ENCODE measurements at regions not wholly inside any gene's neighbourhood (a gene's known extent, or its start where the extent isn't known, plus 50 kb on each side); places are given as distances from the start of the nearest gene placed in this dataset.

GRCh38 chr10:63712717-63713115, 191.5 kb downstream of the REEP3 start:
- ATAC-seq (replicated peaks in 1 of 2) = no peak
- H3K9me3 Mint-ChIP-seq = no peaks in the 10 kb centered on the region
- no peaks in the 10 kb centered on the region for H3K36me3 Mint-ChIP-seq (ENCODE audit: insufficient read depth in 2 of 2)
- peaks cover 13% of the 10 kb centered on the region for H3K27me3 Mint-ChIP-seq (ENCODE audit: low read depth)
- peaks cover 7% of the 10 kb centered on the region for H3K4me1 Mint-ChIP-seq (ENCODE audit: low read depth)
- H3K4me3 Mint-ChIP-seq = no peak overlapping the region
- DNase-seq = no peak
- no peak overlapping the region for H3K27ac Mint-ChIP-seq

DNA sequence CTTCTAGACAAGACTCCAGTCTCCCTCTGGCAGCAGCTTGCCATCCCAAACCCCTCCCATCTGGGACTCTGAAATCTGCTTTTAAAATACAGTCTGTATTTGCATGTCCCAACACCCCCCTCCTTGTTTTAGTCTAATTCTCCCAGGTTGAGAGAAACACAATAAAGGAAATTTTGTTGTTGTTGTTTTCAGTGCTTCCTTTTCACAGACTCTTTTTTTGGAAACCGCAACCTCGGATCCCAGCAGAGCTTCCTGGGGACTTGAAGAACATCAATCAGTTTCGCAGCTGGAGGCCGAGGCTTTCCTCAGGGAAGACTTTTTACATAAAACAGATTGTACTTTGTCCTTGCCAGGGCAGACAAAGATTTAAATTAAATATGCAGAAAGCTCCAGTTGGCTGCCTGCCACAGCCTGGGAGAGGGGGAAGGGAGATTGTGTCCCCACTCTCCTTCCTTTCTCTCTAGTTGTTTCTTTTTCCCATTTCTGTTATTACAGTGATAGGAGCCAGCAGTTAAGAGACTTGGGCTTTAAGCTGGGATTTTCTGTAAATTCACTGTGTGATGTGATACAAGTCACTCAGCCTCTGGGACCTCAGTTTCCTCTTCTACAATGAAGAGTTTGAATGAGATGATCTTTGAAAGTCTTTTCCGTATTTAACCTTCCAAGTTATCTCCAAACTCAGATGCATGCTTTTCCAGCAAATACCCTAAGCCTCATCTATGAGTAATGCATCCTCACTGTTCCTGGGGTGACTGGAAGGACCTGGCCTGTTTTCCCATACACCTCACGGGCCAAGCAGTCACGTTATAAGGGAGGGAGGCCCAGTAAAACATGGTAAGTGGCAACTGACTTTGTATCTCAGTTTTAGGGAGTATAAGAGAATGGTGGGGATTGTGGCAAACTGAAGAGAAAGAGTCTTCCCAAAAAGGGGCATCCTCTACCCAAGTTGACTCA, 192.3 kb downstream of the REEP3 start:
- Mint-ChIP-seq H3K36me3 (ENCODE audit: insufficient read depth in 2 of 2) (no peaks in the 10 kb centered on the region), H3K9me3 (no peaks in the 10 kb centered on the region), H3K4me3 (no peak overlapping the region), H3K27ac (no peak overlapping the region), H3K4me1 (ENCODE audit: low read depth) (peaks cover 3% of the 10 kb centered on the region), H3K27me3 (ENCODE audit: low read depth) (peaks cover 9% of the 10 kb centered on the region)
- ATAC-seq (replicated peaks in 1 of 2) (no peak), DNase-seq (no peak)

DNA sequence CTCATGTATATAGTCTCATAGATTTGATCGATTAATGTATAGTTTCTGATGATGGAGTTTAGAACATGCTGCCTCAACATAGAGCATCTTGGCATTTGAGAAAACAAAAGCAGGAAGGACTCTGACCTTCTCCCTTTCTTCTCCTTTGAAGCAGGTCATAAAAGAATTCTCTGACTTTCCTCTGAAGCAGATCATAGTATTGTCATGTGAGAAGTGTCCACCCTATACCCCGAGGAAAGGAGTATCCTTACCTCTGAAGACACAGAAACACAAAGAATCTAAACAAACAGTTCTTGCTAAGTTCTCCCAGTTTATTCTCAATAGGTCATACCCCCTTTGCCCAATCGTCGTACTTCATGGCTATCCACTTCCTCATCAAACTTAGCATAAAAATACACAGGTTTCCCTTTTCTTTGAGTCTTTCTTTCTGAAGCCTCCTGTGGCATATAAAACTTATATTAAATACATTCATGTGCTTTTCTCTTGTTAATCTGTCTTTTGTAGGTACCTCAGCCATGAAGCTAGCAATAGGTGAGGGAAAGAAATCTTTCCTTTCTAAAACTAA, 194.9 kb downstream of the REEP3 start:
- Mint-ChIP-seq H3K36me3 (ENCODE audit: insufficient read depth in 2 of 2) (no peaks in the 10 kb centered on the region), H3K27ac (no peak overlapping the region), H3K4me1 (ENCODE audit: low read depth) (no peaks in the 10 kb centered on the region), H3K27me3 (ENCODE audit: low read depth) (no peaks in the 10 kb centered on the region), H3K4me3 (no peak overlapping the region), H3K9me3 (no peaks in the 10 kb centered on the region)
- ATAC-seq (replicated peaks in 1 of 2) = no peak
- no peak for DNase-seq

- Mint-ChIP-seq H3K9me3 (no peaks in the 10 kb centered on the region), H3K4me1 (ENCODE audit: low read depth) (no peaks in the 10 kb centered on the region), H3K27me3 (ENCODE audit: low read depth) (peaks cover 4% of the 10 kb centered on the region), H3K36me3 (ENCODE audit: insufficient read depth in 2 of 2) (no peaks in the 10 kb centered on the region), H3K4me3 (no peak overlapping the region), H3K27ac (no peak overlapping the region)
- no peak for ATAC-seq (replicated peaks in 1 of 2)
- no peak for DNase-seq
These were observed 196.0 kb downstream of the REEP3 start for GRCh38 chr10:63717027-63717715.

DNA sequence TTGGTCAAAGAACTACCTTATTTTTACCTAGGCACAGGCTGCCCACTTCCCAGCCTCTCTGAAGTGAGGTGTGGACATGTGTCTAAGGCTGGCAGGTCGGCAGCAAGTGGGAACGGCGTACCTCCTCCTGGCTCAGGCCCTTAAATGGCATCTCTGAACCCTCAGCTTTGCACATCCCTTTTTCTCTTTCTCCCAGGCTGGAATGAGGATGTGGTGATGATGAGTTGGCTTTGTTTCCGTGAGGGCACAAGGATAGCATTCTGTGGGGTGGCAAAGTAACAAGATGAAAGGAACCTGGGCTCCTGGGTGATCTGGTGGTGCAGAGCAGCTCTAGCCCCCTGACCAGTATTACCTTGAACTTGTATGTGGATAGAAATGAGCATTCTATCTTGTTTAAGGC, 196.8 kb downstream of the REEP3 start:
- no peaks in the 10 kb centered on the region for H3K4me1 Mint-ChIP-seq (ENCODE audit: low read depth)
- H3K27me3 Mint-ChIP-seq (ENCODE audit: low read depth) = peaks cover 9% of the 10 kb centered on the region
- H3K36me3 Mint-ChIP-seq (ENCODE audit: insufficient read depth in 2 of 2) = no peaks in the 10 kb centered on the region
- H3K9me3 Mint-ChIP-seq = no peaks in the 10 kb centered on the region
- no peak overlapping the region for H3K4me3 Mint-ChIP-seq
- DNase-seq (no peak), ATAC-seq (replicated peaks in 1 of 2) (no peak)
- no peak overlapping the region for H3K27ac Mint-ChIP-seq

GRCh38 chr10:63718421-63718820, 197.2 kb downstream of the REEP3 start:
- DNase-seq (no peak), ATAC-seq (replicated peaks in 1 of 2) (no peak)
- H3K4me3 Mint-ChIP-seq = no peak overlapping the region
- no peaks in the 10 kb centered on the region for H3K9me3 Mint-ChIP-seq
- peaks cover 9% of the 10 kb centered on the region for H3K27me3 Mint-ChIP-seq (ENCODE audit: low read depth)
- H3K4me1 Mint-ChIP-seq (ENCODE audit: low read depth) = no peaks in the 10 kb centered on the region
- H3K36me3 Mint-ChIP-seq (ENCODE audit: insufficient read depth in 2 of 2) = no peaks in the 10 kb centered on the region
- H3K27ac Mint-ChIP-seq = no peak overlapping the region

DNA sequence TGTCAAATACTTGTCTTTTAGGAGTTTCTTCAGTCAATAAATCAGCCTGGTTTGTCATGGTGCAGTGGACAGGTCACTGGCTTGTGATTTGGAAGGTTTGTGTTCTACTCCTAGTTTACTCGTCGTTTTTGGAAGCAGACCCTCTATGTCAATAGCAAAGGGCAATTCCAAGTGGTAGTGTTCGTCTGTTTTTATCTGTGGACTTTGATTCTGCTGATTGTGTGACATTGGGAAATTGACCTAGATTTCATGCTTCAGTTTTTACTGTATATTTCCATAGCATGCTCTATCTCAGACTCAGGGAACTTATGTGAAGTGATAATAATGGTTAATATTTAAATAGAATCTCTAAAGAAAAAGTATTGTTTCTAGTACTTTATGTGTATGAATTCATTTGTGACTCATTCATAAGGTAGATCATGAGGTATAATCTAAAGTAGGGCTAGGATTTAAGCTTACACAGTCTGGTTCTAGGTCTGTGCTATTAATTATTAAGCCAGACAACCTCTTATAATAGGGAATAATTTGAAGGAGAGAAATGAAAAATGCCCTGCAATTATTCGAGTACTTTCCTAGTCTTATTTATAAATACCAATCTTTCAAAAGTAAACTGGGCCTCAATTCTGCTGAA, 198.1 kb downstream of the REEP3 start:
- DNase-seq (no peak), ATAC-seq (replicated peaks in 1 of 2) (no peak)
- no peak overlapping the region for H3K27ac Mint-ChIP-seq
- H3K36me3 Mint-ChIP-seq (ENCODE audit: insufficient read depth in 2 of 2) = no peaks in the 10 kb centered on the region
- peaks cover 9% of the 10 kb centered on the region for H3K27me3 Mint-ChIP-seq (ENCODE audit: low read depth)
- H3K9me3 Mint-ChIP-seq = no peaks in the 10 kb centered on the region
- H3K4me3 Mint-ChIP-seq = no peak overlapping the region
- no peaks in the 10 kb centered on the region for H3K4me1 Mint-ChIP-seq (ENCODE audit: low read depth)

GRCh38 chr10:63720072-63720537, 198.9 kb downstream of the REEP3 start:
- Mint-ChIP-seq H3K36me3 (ENCODE audit: insufficient read depth in 2 of 2) (no peaks in the 10 kb centered on the region), H3K27ac (no peak overlapping the region), H3K9me3 (no peaks in the 10 kb centered on the region), H3K4me3 (peak overlapping the region in 1 of 2 donors; percentile 15), H3K4me1 (ENCODE audit: low read depth) (no peaks in the 10 kb centered on the region), H3K27me3 (ENCODE audit: low read depth) (peaks cover 11% of the 10 kb centered on the region)
- DNase-seq = peak; percentile 18 to 54
- no peak for ATAC-seq (replicated peaks in 1 of 2)

DNA sequence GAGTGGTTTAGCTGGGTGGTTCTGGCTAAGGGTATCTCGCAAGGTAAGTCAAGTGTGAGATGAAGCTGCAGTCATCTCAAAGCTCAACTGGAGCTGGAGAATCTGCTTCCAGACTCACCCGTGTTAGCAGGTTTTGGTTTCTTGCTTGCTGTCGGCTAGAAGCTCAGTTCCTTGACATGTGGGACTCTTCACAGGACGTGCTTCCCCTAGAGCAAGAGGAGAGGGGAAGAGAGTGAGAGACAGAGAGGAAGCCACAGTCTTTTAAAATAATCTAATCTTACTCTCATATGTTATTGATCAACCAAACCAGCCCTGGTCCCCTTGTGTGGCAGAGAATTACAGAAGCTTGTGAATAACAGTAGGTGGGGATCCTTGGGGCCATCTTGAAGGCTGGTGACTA, 199.5 kb downstream of the REEP3 start:
- no peak overlapping the region for H3K4me3 Mint-ChIP-seq
- DNase-seq = no peak
- no peaks in the 10 kb centered on the region for H3K36me3 Mint-ChIP-seq (ENCODE audit: insufficient read depth in 2 of 2)
- ATAC-seq (replicated peaks in 1 of 2) = no peak
- H3K4me1 Mint-ChIP-seq (ENCODE audit: low read depth) = no peaks in the 10 kb centered on the region
- H3K9me3 Mint-ChIP-seq = no peaks in the 10 kb centered on the region
- peaks cover 17% of the 10 kb centered on the region for H3K27me3 Mint-ChIP-seq (ENCODE audit: low read depth)
- no peak overlapping the region for H3K27ac Mint-ChIP-seq

DNA sequence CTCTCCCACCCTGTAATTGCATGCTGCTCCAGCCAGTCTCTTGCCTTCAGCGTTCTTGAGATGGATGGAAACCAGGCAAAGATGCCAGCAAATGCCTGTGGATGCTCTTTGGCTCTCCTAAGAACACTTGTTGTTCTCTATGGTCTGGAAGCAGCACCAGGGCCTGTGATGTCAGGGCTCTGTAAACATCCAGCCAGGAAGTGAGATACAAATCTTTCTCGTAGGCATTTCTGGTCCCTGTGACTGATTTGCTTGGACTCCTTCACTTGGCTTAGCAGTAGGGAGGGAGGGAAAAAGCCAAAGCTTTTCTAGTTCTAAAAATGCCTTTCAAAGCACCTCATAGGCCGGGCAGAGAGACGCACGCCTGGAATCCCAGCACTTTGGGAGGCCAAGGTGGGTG, 201.3 kb downstream of the REEP3 start:
- no peaks in the 10 kb centered on the region for H3K9me3 Mint-ChIP-seq
- ATAC-seq (replicated peaks in 1 of 2) = no peak
- H3K36me3 Mint-ChIP-seq (ENCODE audit: insufficient read depth in 2 of 2) = no peaks in the 10 kb centered on the region
- H3K27ac Mint-ChIP-seq = no peak overlapping the region
- peaks cover 35% of the 10 kb centered on the region for H3K27me3 Mint-ChIP-seq (ENCODE audit: low read depth)
- DNase-seq = no peak
- H3K4me3 Mint-ChIP-seq = no peak overlapping the region
- no peaks in the 10 kb centered on the region for H3K4me1 Mint-ChIP-seq (ENCODE audit: low read depth)

DNA sequence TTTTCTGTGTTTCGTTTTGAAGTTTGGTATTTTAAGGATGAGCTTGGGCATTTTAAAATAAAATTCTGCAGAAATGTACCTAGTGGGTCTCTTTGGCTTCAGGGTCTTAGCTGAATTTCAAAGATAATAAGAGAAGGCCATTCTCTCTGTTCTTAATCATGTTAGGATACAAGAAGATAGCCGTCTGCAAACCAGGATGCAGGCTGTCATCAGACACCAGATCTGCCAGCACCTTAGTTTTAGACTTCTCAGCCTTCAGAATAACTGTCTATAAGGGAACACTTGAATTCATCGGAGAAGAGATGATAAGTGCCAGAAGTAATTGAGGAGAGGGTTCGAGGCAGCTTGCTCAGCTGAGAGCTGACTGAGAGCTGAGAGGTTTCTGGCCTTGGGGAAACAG, 202.1 kb downstream of the REEP3 start:
- DNase-seq (no peak), ATAC-seq (replicated peaks in 1 of 2) (no peak)
- Mint-ChIP-seq H3K9me3 (no peaks in the 10 kb centered on the region), H3K27ac (no peak overlapping the region), H3K4me1 (ENCODE audit: low read depth) (no peaks in the 10 kb centered on the region), H3K4me3 (no peak overlapping the region), H3K27me3 (ENCODE audit: low read depth) (peaks cover 43% of the 10 kb centered on the region), H3K36me3 (ENCODE audit: insufficient read depth in 2 of 2) (no peaks in the 10 kb centered on the region)

GRCh38 chr10:63723741-63724140, 202.5 kb downstream of the REEP3 start:
- Mint-ChIP-seq H3K4me3 (no peak overlapping the region), H3K36me3 (ENCODE audit: insufficient read depth in 2 of 2) (no peaks in the 10 kb centered on the region), H3K9me3 (no peaks in the 10 kb centered on the region), H3K27me3 (ENCODE audit: low read depth) (peaks cover 47% of the 10 kb centered on the region), H3K27ac (no peak overlapping the region), H3K4me1 (ENCODE audit: low read depth) (no peaks in the 10 kb centered on the region)
- DNase-seq (no peak), ATAC-seq (replicated peaks in 1 of 2) (no peak)

- DNase-seq = no peak
- H3K36me3 Mint-ChIP-seq (ENCODE audit: insufficient read depth in 2 of 2) = no peaks in the 10 kb centered on the region
- peaks cover 51% of the 10 kb centered on the region for H3K27me3 Mint-ChIP-seq (ENCODE audit: low read depth)
- H3K9me3 Mint-ChIP-seq = no peaks in the 10 kb centered on the region
- ATAC-seq (replicated peaks in 1 of 2) = no peak
- no peaks in the 10 kb centered on the region for H3K4me1 Mint-ChIP-seq (ENCODE audit: low read depth)
- no peak overlapping the region for H3K4me3 Mint-ChIP-seq
- no peak overlapping the region for H3K27ac Mint-ChIP-seq
These were observed 203.7 kb downstream of the REEP3 start for GRCh38 chr10:63724922-63725321.
